Prostate gland (tissue), 2 donors: ENCODE measurements at regions not wholly inside any gene's neighbourhood (a gene's known extent, or its start where the extent isn't known, plus 50 kb on each side); places are given as distances from the start of the nearest gene placed in this dataset.

ENCODE experiments used
- DNase-seq: peaks from one replicate; pipeline ENCODE4 v3.0.0-alpha.2; 2019; ENCODE audit warnings: low spot score
- H3K27ac ChIP-seq, 2 donors: fragments of 200-600 bp; sonication (generic); 2 replicates each; pipeline ENCODE4 v1.5.1; 2017 to 2019
- H3K27me3 ChIP-seq: fragments of 200-600 bp; sonication (generic); replicated peaks from 2 replicates; pipeline ENCODE4 v1.5.1; 2019; ENCODE audit not compliant: insufficient read depth
- H3K36me3 ChIP-seq, 2 donors: fragments of 200-600 bp; sonication (generic); 1 replicate in 1 of 2; 2 replicates in 1 of 2; pipeline versions ENCODE4 v1.5.1 to v1.8.1; 2017 to 2019
- H3K4me1 ChIP-seq: fragments of 200-600 bp; sonication (generic); replicated peaks from 2 replicates; pipeline ENCODE4 v1.5.1; 2019
- H3K4me3 ChIP-seq, 2 donors: fragments of 200-600 bp; sonication (generic); 2 replicates each; pipeline ENCODE4 v1.5.1; 2017 to 2019
- H3K9me3 ChIP-seq: fragments of 200-600 bp; sonication (generic); 2 replicates; pipeline ENCODE4 v1.5.1; 2017
- POLR2A ChIP-seq: fragments of 450-650 bp; IDR thresholded peaks from one replicate; pipeline ENCODE4 v1.6.1; 2016; ENCODE audit warnings: antibody characterized with exemption, mild to moderate bottlenecking
- POLR2AphosphoS5 ChIP-seq: sonication (generic); formaldehyde crosslinking; IDR thresholded peaks from one replicate; pipeline ENCODE4 v1.6.1; 2017; ENCODE audit warnings: antibody characterized with exemption
- WGBS: methylation state at CpG from one replicate; pipeline ENCODE4 v1.1.5; 2018; 5-methylcytosine and 5-hydroxymethylcytosine counted together
- intact Hi-C: fragments of 100-400 bp; cut with DNase I; formaldehyde crosslinking; loops from one replicate; pipeline ENCODE4 v1.14.2; 2022
- TF ChIP-seq, protein P1 (sequence below), 4 experiments: fragments of 200-600 bp in 2 of 4; fragments of 450-650 bp in 2 of 4; sonication (generic) in 2 of 4; IDR thresholded peaks; 1 replicate in 3 of 4; 2 replicates in 1 of 4; pipeline ENCODE4 v1.5.1; 2016 to 2019; ENCODE audit warnings: antibody characterized with exemption in 4 of 4, mild to moderate bottlenecking in 2 of 4, moderate library complexity in 2 of 4

DNA sequence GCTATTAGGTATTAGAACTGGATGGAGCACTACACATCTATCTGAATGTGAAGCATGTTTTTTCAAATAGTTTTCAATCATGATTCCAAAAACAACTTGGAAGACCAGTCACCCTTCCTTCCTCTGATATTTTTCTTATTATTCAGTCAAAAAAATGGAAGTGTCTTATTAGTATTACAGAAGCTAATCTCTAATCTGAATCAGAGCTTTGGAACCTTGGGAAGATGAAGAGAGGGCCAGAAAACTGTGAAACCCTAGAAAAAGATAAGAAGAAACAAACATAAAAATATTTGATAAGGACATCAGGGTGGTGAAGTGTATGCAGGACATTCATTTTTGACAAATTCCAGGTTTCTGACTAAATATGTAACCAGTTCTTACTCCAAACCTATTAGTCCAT lies 166.3 kb upstream of the PRSS16 start:
- H3K9me3 ChIP-seq, result no peaks in the 10 kb centered on the region
- no peaks in the 10 kb centered on the region for H3K27me3 ChIP-seq
- no peak for DNase-seq
- H3K4me3 ChIP-seq, result no peak overlapping the region
- no peak overlapping the region for H3K27ac ChIP-seq
- no peaks in the 10 kb centered on the region for H3K4me1 ChIP-seq
- intact Hi-C loops, result no loop called here
- H3K36me3 ChIP-seq, result no peaks in the 10 kb centered on the region
- TF ChIP-seq, protein P1, sequence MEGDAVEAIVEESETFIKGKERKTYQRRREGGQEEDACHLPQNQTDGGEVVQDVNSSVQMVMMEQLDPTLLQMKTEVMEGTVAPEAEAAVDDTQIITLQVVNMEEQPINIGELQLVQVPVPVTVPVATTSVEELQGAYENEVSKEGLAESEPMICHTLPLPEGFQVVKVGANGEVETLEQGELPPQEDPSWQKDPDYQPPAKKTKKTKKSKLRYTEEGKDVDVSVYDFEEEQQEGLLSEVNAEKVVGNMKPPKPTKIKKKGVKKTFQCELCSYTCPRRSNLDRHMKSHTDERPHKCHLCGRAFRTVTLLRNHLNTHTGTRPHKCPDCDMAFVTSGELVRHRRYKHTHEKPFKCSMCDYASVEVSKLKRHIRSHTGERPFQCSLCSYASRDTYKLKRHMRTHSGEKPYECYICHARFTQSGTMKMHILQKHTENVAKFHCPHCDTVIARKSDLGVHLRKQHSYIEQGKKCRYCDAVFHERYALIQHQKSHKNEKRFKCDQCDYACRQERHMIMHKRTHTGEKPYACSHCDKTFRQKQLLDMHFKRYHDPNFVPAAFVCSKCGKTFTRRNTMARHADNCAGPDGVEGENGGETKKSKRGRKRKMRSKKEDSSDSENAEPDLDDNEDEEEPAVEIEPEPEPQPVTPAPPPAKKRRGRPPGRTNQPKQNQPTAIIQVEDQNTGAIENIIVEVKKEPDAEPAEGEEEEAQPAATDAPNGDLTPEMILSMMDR (IDR thresholded peaks at IDR 0.05), result no peak
- no peak for TF ChIP-seq POLR2AphosphoS5

DNA sequence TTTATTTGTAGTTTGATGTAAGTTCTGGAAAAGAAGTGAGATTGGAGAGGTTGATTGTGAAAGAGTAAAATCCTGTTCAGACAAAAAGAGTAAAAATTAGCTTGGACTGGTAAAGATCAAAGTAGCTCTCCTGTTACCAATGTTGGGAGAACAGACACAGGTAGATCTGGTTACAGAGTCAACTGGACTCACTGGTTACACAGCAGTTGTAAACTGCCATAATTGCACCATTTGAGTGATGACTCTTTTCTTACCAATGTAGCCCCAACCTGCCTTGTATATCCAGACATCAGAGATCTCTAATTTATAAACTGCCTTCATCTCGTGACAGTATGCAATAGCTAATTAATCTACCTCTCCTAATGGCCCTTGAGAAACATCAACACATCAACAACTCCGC lies 165.6 kb upstream of the PRSS16 start:
- Histone ChIP-seq H3K27me3 (no peaks in the 10 kb centered on the region), H3K9me3 (no peaks in the 10 kb centered on the region), H3K4me3 (no peak overlapping the region), H3K36me3 (no peaks in the 10 kb centered on the region), H3K27ac (no peak overlapping the region), H3K4me1 (no peaks in the 10 kb centered on the region)
- WGBS, result 48% methylated on average over 2 of the region's 2 CpGs
- intact Hi-C loops, result no loop called here
- no peak for DNase-seq
- no peak for TF ChIP-seq POLR2AphosphoS5
- TF ChIP-seq POLR2A, result no peak
- TF ChIP-seq, protein P1 (IDR thresholded peaks at IDR 0.05), result no peak

DNA sequence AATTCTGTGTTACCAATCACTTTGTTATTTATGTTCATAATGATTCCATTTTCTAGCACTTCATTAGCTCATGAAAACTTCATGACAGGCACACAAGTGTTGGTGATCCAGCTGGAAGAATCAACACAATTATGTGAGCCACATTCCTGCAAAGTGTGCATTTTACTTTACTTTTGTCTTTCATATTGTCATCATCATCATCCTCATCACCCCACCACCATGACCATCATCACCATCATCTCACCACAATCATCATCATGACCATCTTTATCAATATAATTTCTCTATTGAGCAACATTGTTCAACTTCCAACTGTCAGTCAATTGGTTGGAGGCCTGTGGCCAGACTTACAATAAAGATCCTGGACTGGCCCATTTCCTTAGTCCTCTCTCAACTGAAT lies 159.4 kb upstream of the PRSS16 start:
- H3K9me3 ChIP-seq, result no peaks in the 10 kb centered on the region
- H3K27ac ChIP-seq, result no peak overlapping the region
- H3K36me3 ChIP-seq, result no peaks in the 10 kb centered on the region
- no peaks in the 10 kb centered on the region for H3K27me3 ChIP-seq
- TF ChIP-seq, protein P1 (IDR thresholded peaks at IDR 0.05), result no peak
- TF ChIP-seq POLR2AphosphoS5 (no peak), POLR2A (no peak)
- DNase-seq, result no peak
- H3K4me3 ChIP-seq, result no peak overlapping the region
- intact Hi-C loops, result no loop called here
- H3K4me1 ChIP-seq, result no peaks in the 10 kb centered on the region

DNA sequence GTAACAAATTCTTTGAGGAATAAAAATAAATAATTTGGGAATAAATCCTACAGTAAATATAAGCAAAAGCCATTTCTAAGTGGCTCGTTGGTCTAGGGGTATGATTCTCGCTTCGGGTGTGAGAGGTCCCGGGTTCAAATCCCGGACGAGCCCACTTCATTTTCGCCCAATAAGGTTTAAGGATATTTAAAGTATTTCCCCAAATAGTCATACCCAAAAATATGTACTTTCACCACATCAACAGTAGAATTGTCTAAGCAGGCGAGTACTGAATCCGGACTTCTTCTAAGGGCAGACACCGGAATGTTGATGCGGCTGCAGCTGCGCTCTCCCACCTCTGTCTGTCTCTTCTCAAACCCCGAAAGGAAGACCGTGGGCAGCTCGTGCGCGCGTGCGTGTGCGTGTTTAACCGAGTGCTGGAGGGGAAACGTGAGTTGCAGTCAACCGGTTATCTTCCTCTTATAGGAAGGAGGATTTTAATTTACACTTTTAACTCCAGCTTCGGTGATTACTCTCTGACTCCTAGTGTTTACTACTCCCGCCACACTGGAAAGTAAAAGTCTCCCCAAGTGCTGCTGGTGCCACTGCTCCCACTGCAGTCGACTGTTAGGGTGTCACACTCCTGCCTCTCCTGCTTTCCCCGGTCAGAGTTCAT lies 155.7 kb upstream of the PRSS16 start:
- Histone ChIP-seq H3K27ac (no peak overlapping the region), H3K36me3 (no peaks in the 10 kb centered on the region), H3K27me3 (no peaks in the 10 kb centered on the region), H3K4me1 (no peaks in the 10 kb centered on the region), H3K4me3 (no peak overlapping the region), H3K9me3 (no peaks in the 10 kb centered on the region)
- TF ChIP-seq, protein P1 (IDR thresholded peaks at IDR 0.05), result no peak
- TF ChIP-seq POLR2A, result no peak
- no peak for TF ChIP-seq POLR2AphosphoS5
- DNase-seq, result no peak
- WGBS, result 3% methylated on average over 27 of the region's 27 CpGs
- intact Hi-C loops, result no loop called here

DNA sequence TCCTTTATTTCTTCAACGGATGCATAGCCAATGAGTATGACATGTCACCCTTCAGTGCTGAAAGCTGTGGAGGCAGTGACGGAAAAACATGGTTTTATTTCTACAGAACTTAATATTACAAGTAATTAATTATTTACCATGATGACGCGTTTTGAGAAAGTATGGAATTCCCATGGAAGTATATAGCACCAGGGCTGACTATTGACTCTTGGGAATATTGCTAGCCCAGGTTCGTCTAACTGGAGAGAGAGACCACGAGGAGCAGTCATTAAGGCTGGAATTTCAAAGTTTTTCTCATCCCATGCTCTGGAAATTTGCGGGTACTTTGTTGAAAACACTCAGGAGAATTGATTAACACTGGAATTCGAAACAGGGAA lies 155.2 kb upstream of the PRSS16 start:
- no peaks in the 10 kb centered on the region for H3K27me3 ChIP-seq
- H3K27ac ChIP-seq, result no peak overlapping the region
- no peak overlapping the region for H3K4me3 ChIP-seq
- no peak for TF ChIP-seq POLR2AphosphoS5
- TF ChIP-seq, protein P1 (IDR thresholded peaks at IDR 0.05), result no peak
- TF ChIP-seq POLR2A, result no peak
- no peak for DNase-seq
- no peaks in the 10 kb centered on the region for H3K9me3 ChIP-seq
- H3K36me3 ChIP-seq, result no peaks in the 10 kb centered on the region
- 37% methylated on average over 8 of the region's 8 CpGs for WGBS
- no peaks in the 10 kb centered on the region for H3K4me1 ChIP-seq
- intact Hi-C loops, result no loop called here
